Kidney tubule cell (primary cell): ENCODE measurements at regions not wholly inside any gene's neighbourhood (a gene's known extent, or its start where the extent isn't known, plus 50 kb on each side); places are given as distances from the start of the nearest gene placed in this dataset.

ENCODE experiments used
- DNase-seq: peaks from one replicate; pipeline ENCODE4 v3.0.0-alpha.2; 2018; ENCODE audit warnings: low spot score

DNA sequence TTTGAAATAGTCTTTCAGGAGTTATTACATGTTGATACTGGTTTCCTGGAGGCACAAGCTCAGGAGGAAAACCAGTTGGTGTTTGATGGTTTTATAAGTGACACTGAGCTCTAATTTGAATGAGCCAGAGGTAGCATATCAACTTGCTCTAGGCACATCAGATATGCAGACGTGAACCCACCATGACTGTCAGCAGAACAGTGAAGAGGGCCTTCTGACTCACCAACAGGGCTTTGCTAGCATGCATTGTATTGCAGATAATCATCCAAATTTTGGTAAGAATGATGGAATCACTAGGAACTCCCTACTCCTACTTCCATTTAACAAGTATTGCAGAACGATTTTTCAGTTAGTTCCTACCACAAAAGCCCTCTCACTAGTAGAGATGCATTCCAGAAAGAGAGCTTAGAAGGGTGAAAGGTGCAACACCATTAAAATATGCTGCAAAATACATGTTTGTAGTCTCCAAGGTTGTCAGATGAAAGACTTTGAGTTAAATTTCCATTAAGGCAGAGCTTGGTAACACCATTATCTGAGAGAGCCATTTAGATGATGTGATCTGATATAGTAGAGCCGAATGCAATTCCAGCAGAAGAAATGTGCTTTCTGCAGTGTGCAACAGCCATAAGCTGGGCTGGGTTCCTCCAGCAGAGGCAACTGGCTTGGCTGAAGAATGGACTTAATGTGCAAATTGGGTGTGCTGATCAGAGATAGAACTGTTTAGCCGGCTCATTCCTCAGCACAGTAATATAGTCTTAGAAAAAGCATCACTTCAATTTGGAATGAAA is 968.7 kb upstream of the ADGRB3 start:
- DNase-seq = no peak

DNA sequence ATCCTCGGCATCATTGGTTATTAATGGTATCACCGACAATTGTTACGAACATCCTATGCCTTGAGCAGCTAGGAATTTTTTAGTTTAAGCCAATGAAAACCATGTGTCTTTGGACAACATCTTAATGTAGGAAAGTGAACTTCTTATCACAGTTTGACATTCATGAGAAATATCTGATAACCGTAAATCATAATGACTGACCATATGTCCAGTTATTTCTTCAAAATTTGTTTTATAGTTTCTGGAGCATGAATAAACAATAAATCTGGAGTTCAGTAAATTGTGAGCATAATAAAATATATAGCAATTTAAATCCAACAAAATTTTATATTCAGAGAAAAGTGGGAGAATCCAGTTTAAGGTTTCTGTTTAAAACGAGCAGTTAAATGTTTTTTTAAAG is 970.1 kb upstream of the ADGRB3 start:
- DNase-seq = no peak

DNA sequence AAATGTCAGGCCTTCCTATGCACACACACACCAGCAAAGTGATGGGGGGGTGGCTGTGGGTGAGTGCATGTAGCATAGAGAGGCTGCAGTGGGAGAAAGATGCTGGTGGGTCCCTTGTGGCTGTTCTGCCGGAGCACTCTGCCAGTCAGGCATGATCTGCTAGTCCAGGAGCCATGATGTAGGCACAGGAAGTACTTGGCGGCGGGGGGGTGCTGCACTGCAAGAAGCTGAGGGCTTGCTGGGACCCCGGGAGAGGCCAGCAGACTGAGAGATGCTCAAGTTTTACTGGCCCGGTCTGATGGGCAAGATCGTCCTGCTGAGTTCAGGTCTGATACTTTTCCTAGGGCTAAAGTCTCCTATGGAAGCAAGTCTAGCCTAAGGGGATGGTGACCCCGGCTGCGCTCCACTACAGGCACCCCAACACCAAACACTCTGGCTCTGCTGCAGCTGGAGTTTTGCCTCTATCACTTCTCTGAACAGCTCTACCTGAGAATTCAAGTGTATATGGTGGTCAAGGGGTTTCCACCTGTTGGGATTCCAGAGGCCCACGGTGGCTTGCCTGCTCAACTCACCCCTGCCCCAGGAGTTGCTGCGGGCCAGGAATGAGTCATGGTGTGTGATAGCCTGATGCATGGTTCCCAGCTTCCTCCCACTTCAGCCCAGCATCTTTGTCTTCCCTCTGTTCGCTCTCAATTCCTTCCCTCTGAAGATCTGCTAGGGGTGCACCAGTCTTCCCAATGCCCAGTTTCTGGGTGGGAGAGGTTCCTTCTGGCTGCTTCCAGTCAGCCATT is 971.8 kb upstream of the ADGRB3 start:
- no peak for DNase-seq

DNA sequence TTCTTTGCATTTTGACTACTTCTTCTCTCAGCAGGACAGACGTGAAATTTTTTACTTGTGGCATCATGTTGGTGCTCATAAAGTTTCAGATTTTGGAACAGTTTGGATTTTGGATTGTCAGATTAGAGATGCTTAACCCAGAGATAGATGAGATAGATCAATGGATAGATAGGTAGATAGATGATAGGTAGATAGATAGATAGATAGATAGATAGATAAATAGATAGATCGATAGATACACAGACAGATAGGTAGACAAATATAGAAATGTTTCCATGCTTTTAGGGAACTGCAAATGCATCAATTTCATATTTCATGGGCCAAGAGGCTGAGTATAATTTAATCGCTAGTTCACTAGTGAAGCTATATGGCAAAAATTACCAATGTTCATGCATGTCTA is 981.5 kb upstream of the ADGRB3 start:
- DNase-seq = no peak

DNA sequence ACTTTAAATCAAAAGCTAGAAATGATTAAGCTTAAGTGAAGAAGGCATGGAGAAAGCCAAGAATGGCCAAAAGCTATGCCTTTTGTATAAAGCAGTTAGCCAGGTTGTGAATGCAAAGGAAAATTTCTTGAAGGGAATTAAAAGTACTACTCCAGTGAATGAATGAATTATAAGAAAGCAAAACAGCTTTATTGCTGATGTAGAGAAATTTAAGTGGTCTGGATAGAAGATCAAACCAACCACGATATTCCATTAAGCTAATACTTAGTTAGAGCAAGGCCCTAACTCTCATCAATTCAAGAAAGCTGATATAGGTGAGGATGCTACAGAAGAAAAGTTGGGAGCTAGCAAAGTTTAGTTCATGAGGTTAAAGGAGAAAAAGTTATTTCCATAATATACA is 988.5 kb upstream of the ADGRB3 start:
- DNase-seq = no peak

DNA sequence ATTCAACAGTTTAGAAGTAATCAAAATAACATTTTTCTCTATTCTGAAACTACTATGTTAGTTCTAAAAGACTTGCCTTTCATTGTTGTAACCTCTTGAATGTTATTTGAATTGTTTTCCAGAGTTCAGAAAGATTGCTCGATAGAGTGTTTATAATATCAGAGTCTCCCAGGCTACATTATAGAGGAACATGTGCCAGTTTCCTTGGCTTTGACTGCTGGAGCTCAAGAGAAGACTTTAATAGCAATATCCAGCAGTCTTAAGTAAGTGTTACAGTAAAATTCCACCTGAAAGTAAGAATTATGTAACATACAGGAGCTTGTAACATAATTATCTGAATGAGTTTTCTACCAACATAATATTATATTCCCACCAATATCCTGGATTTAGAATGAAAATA is 991.8 kb upstream of the ADGRB3 start:
- no peak for DNase-seq

DNA sequence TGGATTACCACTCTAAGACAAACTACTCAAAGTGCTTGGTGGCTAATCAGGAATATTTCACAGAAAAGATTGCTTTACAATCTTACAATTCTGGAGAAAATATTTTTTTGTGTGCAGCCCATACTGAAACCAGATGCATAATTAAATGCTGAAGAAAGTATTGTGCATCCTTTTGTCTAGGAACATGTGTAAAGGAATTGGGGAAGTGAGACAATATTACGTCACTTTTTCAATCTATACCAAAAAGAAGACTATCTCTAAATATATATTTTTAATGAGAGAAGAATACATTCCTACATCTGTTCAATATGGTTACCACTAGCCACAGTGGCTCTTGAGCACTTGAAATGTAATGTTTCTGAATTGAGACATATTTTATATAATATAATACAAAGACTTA is 992.5 kb upstream of the ADGRB3 start:
- no peak for DNase-seq

DNA sequence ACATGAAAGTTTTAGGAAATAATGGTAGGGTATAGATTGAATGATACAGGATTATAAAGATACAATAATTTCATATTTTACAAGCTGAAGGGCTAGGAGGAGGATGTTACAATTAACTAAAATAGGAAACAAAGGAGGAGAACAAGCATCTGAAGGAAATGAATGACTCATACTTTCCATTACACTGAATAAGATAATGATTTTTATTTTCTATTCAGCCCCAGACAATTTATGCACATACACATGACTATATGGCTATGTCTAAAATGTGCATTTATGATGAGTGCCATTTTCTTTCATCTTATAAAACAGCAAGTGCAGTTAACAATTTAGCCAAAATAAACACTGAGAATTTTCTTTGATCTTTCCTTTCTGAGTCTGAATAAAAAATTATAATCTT is 994.6 kb upstream of the ADGRB3 start:
- DNase-seq = no peak

DNA sequence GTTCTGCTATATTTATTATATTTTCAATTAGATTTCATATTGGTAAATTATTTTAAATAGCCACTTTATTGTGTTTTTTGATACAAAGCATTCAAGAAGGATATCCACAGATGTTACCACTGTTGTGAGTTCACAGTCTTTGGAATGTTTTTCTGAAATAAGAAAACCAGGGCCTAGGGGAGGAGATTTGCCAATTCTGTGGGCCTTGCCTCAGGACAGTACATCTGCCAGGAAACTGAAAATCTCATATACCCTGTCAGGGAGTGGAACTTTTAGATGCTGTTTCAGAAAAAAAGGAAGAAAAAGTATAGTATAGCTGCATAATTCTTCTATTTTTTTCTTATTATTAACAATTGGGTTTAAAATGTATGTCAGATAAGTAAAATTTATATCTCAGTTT is 995.9 kb upstream of the ADGRB3 start:
- no peak for DNase-seq

DNA sequence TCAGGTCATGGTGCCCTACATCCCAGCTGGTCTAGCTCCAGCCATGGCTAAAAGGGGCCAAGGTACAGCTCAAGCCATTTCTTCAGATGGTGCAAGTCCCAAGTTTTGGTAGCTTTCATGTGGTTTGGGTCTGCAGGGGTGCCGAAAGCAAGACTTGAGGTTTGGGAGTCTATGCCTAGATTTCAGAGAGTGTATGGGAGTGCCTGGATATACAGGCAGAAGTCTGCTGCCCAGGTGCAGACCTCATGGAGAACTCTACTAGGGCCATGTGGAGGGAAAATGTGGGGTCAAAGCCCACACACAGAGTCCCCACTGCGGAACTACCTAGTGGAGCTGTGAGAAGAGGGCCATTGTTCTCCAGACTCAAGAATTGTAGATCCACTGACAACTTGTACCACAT is 1000.9 kb upstream of the ADGRB3 start:
- DNase-seq = no peak

DNA sequence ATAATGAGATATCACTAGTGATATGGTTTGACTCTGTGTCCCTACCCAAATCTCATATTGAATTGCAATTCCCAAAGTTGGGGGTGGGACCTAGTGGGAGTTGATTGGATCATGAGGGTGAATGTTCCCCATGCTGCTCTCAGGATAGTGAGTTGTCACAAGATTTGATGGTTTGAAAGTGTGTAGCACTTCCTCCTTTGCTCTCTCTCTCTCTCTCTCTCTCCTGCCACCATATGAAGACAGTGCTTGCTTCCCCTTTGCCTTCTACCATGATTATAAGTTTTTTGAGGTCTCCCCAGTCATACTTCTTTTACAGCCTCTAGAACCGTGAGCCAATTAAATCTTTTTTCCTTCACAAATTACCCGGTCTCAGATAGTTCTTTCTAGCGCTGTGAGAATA is 1002.0 kb upstream of the ADGRB3 start:
- no peak for DNase-seq

DNA sequence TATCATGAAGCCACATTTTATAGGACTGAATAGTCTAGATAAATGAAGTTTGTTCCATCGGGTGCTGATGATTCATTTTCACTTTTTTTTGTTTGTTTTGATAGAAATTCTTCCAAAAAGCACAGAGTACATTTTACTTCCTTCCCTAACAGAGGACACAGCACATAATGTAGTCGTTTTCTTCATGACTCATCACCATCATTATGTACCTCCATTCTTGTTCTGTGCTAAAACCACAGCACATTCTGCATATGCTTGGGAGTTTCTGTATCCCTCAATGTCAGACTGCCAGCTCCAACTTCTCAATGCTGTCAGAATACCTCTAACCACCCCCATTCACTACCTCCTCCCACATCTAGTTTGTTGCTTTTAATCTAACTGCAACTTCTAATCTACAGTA is 1004.9 kb upstream of the ADGRB3 start:
- DNase-seq = peak; percentile 7

DNA sequence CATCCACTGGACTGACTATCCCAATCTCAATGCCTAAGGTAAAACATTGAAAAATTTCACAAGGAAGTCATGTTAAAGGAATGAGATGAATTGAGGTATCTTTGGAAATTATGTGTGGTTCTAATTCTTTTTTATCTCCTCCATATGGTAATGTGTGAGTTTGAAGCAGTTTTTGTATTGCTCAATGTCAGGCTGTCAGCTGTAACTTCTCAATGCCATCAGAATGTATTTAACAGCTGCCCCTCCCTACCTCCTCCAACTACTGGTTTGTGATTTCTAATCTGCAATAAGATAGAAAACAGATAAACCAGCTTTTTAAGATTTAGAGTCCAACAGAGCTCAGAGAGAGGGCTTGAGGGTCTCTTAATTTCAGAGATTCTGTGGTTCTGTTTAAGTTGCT is 1005.8 kb upstream of the ADGRB3 start:
- DNase-seq = no peak

DNA sequence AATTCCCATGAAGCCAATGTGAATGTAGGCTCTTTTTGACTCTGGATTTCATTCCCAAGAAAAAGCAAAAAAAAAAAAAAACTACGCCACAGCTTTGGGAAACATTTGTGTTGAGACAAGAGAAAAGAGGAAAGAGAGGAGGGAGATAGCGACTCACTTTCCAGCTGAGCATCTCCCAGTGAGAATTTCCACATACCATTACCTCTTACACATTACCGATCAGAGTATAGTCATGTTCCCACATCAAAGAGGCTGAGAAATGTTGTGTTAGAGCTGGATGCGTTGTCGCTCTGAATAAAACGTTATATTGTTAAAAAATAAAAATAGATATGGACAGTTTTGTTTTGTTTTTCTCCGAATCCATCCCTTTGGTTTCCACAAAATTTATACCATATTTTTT is 1019.3 kb upstream of the ADGRB3 start:
- no peak for DNase-seq

DNA sequence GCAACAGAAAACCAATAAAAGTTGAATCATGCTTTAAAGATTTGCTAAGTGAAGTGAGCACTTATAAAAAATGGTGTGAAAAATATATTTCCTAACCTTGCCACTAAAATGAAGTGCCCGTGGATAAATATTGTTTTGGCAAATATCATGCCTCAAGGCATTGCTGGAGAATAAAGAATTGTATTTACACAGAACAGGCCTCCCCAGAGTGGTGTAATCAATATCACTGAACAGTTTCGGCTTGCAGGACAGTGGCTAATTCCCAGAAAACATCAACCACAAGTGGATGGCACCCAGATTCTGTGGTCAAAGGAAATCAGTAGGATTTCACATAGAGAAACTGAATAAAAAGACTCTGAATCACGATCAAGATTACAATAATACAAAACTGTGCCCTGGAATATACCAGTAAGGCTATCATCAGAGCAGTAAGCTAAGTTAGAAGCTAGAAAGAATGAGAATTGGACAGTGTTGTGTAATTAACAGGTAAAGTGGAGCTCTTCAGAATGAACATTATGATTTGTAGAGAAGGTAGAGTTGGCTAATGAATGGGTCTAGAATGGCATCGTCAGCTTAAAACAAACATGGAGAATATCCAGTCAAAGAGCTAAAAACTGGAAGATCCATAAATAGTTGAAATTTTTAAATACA is 1026.9 kb upstream of the ADGRB3 start:
- DNase-seq = no peak

DNA sequence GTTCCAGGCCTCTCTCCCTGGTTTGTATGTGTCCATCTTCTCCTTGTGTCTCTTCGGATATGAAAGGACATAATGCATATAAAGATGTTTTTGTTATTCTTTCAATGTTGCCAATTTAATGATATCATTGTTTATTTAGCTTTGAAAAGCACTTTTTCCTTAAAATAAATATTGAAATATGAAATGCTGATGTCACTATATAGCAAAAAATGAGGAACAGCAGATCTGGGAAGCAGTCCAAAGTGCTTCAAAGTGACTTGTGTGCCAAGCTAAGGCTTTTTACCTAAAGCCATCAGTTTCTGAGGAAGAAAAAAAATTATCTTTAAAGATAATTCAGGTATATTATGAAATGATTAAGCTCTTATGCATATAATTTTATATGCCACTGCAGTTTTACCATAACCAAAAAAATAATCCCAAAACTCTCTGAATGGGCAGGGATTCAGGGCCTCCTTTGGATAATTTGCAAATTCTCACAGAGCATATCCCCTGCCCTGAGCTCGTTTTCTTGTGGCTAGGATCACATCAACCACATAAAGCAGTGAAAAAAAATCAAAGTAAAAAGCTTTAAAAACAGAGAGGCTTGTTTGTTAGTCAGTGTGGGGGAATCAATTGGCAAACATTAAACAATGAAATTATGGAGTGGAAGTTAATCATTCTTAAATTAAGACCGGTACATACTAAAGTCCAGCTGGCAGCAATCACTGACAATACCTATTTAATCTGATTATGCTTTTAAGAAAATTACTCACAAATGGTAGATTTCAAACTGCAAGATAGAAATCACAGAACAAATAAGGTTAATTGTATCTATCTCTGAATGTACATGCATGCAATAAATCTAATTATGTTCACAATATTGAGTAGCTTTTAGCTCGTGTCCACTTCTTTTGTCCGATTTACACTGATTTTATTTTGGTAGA is 1027.9 kb upstream of the ADGRB3 start:
- DNase-seq = no peak

DNA sequence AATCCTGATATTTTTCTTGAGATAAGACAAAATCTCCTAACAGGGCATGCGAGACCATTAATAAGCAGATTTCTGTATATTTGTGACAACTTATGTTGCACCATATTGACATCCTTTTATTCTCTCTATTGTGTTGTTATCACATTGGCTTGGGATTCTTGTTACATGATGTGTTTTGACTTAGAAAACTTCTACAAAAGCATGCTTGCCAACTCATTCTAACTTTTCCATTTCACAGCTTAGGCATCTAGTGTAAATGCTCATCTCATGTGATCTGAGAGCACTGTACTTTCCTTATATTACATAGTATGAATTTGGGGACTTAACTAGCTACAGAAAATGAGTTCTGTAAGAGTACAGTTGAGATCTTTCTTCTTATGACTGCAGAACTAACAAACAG is 1040.7 kb upstream of the ADGRB3 start:
- no peak for DNase-seq

DNA sequence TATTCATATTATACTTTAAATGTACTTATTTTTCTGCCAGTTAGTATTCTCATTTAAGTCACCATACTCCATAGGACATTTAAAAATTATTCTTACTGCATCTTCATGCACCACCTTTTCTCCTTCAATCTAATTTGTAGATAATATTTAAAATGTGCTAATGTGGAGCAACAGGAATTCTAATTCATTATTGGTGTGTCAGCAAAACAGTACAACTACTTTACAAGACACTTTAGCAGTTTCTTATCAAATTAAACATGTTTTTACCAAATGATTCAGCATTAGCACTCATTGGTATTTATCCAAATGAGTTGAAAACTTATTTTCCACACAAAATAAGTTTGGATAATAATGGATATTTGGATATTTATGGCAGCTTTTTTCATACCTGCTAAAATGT is 1041.8 kb upstream of the ADGRB3 start:
- no peak for DNase-seq

DNA sequence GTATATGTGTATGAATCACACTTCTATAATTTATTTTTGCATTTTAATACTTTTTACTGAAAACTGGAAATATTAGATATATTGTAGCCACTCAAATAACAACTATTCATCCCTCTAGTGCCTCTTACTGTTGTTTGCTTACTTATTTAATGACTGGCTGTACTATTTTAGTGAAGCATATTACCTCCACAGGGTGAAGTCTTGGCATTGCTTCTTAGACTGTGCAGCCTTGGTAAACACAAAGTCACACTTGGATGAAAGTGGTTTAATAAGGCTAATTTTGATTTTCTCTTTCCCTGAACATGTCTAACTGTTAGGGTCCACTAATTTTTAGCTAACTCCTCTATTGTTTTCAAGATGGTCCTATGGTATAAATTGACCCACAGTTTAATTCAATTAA is 1043.2 kb upstream of the ADGRB3 start:
- DNase-seq = no peak

DNA sequence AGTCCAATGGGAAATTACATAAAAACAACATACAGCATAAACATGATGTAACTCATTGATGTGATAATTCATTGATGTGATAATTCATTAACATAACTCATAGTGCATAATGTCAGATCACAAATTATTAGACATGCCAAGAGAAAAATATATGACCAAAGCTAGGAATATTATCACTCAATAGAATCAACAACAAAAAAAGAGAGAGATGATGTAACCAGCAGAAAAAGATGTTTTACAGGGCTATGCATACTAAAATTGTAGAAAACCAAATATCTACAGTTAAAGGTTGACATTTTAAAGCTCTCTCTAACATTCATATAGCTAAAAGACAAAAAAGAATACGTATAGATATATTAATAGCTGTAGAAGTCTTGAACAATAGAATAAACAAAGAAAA is 1067.2 kb upstream of the ADGRB3 start:
- no peak for DNase-seq

DNA sequence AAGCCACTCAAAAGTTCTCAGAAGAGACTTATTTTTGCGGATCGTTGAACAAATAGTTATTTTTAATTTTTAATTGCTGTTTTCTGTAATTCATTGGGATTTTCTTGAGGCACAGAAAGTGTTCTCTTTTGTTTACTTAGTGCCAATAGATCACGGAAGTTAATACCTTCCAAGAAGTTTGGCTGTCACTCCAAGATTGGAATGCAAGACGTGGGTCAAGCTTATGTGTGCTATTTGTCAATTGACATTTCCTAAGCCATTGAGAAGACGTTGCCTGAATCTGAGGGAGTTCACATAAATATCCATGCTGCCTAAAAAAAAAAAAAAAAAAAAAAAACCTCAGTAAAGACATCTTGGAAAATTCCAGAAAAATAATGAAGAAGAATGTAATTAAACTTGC is 1071.4 kb upstream of the ADGRB3 start:
- DNase-seq = no peak

DNA sequence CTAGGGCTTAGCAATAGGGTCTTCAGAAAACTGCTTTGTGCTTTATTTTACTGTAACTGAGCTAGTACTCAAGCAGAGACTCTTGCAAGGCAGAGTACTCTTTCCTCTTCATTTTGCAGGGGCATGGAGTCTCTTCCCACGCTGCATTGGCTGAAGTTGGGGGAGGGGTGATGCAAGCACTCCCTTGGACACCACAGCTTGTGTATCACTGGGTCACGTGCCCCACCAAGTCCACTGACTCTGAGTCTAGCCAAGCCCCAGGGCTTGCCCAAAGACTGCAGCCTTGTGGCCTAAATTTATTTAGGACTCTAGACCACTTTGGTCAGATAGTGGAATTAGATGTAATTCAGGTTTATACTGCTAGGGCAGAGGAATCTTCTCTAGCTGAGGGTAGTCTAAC is 1075.0 kb upstream of the ADGRB3 start:
- no peak for DNase-seq
